Neural cell (in vitro differentiated cells): ENCODE measurements at regions not wholly inside any gene's neighbourhood (a gene's known extent, or its start where the extent isn't known, plus 50 kb on each side); places are given as distances from the start of the nearest gene placed in this dataset.

Experiments used
- CTCF ChIP-seq: fragments of 450-650 bp; IDR thresholded peaks from 2 replicates; pipeline ENCODE4 v1.5.1; 2014; ENCODE audit warnings: antibody characterized with exemption, mild to moderate bottlenecking, moderate library complexity; ENCODE audit not compliant: poor library complexity, severe bottlenecking
- EP300 ChIP-seq: fragments of 450-650 bp; conservative IDR thresholded peaks from 2 replicates; pipeline ENCODE4 v1.6.1; 2014; ENCODE audit warnings: antibody characterized with exemption, mild to moderate bottlenecking, moderate library complexity; ENCODE audit not compliant: poor library complexity, severe bottlenecking
- EZH2 ChIP-seq: fragments of 200-600, 300-800 bp; shearing (Covaris generic), sonication (generic); IDR thresholded peaks from 2 replicates; pipeline ENCODE4 v1.6.1; 2014; ENCODE audit warnings: antibody characterized with exemption, low read length, borderline replicate concordance, mild to moderate bottlenecking; ENCODE audit not compliant: insufficient read depth, poor library complexity, severe bottlenecking
- POLR2AphosphoS5 ChIP-seq: IDR thresholded peaks from 2 replicates; pipeline ENCODE4 v1.6.1; 2012
- TAF1 ChIP-seq: IDR thresholded peaks from 2 replicates; pipeline ENCODE4 v1.6.1; 2012; ENCODE audit warnings: low read depth

GRCh38 chr12:84075991-84076390 lies 836.6 kb downstream of the SLC6A15 start:
- TF ChIP-seq CTCF: no peak
- no peak for TF ChIP-seq POLR2AphosphoS5
- no peak for TF ChIP-seq TAF1
- TF ChIP-seq EP300: no peak
- TF ChIP-seq EZH2: no peak
